GM18867 (cell line): ENCODE measurements at regions not wholly inside any gene's neighbourhood (a gene's known extent, or its start where the extent isn't known, plus 50 kb on each side); places are given as distances from the start of the nearest gene placed in this dataset.
"Not testable (repeated sequence)": the region's sequence is repeated elsewhere in the genome, so short reads cannot be mapped to it uniquely, and the experiment has no call there.

Experiments used
- ATAC-seq: cut with Tn5 transposase; IDR thresholded peaks from one replicate; pipeline ENCODE4 v1.9.1; 2021; ENCODE audit warnings: mild to moderate bottlenecking, moderate library complexity; ENCODE audit not compliant: unreplicated experiment

GRCh38 chr4:165810726-165811125 lies 62.3 kb upstream of the TLL1 start:
- no peak for ATAC-seq

- no peak for ATAC-seq
Measured at GRCh38 chr4:165813606-165814005, 59.4 kb upstream of the TLL1 start.

- no peak for ATAC-seq
Measured at GRCh38 chr4:165814256-165815020, 58.6 kb upstream of the TLL1 start.

- ATAC-seq: not testable (repeated sequence)
Measured at GRCh38 chr4:165819126-165819525, 53.9 kb upstream of the TLL1 start.
